ENCODE measurements at regions not wholly inside any gene's neighbourhood (a gene's known extent, or its start where the extent isn't known, plus 50 kb on each side); places are given as distances from the start of the nearest gene placed in this dataset.

DNA sequence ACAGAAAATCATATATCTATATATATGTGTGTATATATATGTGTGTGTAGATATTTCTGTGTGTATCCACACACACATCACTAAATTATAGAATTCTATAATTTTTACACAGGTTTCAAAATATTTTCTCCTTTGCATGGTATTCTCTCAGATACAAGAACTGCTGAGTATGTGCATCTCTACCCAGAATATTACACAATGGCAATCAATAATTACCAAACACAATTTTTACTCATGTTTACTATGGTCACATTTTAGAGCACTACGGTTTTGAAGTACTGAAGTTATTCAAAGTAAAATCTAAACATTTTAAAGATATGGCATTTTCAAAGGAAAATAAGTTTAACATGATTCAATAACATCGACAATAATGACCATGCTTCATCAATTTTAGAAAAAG, 258.5 kb downstream of the PAX3 start:
- no peak for TF ChIP-seq CTCF (IDR thresholded peaks at IDR 0.05; ENCODE audit: low read depth, low read length)
- no peak for TF ChIP-seq EZH2phosphoT487 (IDR thresholded peaks at IDR 0.05; ENCODE audit: low read depth)
